Stomach (tissue), 4 donors: ENCODE measurements at regions not wholly inside any gene's neighbourhood (a gene's known extent, or its start where the extent isn't known, plus 50 kb on each side); places are given as distances from the start of the nearest gene placed in this dataset.

ENCODE experiments used
- EP300 ChIP-seq: sonication (generic); formaldehyde crosslinking; IDR thresholded peaks from one replicate; pipeline ENCODE4 v1.6.1; 2017; ENCODE audit warnings: antibody characterized with exemption
- POLR2A ChIP-seq, 4 donors: fragments of 450-650 bp; IDR thresholded peaks; one replicate each; pipeline ENCODE4 v1.6.1; 2016; ENCODE audit warnings: antibody characterized with exemption in 4 of 4, control low read depth in 2 of 4, mild to moderate bottlenecking in 1 of 4, moderate library complexity in 1 of 4
- POLR2AphosphoS5 ChIP-seq, 3 donors: sonication (generic); formaldehyde crosslinking; IDR thresholded peaks; one replicate each; pipeline ENCODE4 v1.6.1; 2016; ENCODE audit warnings: antibody characterized with exemption in 3 of 3
- TF ChIP-seq, protein P1 (sequence below), 7 experiments: fragments of 450-650 bp in 4 of 7; fragments of 200-600 bp in 3 of 7; sonication (generic) in 3 of 7; IDR thresholded peaks; one replicate each; pipeline ENCODE4 v1.5.1; 2016 to 2019; ENCODE audit warnings: antibody characterized with exemption in 7 of 7, control low read depth in 2 of 7, mild to moderate bottlenecking in 1 of 7

GRCh38 chr6:141259807-141260206 is 872.9 kb upstream of the GJE1 start:
- TF ChIP-seq, protein P1, sequence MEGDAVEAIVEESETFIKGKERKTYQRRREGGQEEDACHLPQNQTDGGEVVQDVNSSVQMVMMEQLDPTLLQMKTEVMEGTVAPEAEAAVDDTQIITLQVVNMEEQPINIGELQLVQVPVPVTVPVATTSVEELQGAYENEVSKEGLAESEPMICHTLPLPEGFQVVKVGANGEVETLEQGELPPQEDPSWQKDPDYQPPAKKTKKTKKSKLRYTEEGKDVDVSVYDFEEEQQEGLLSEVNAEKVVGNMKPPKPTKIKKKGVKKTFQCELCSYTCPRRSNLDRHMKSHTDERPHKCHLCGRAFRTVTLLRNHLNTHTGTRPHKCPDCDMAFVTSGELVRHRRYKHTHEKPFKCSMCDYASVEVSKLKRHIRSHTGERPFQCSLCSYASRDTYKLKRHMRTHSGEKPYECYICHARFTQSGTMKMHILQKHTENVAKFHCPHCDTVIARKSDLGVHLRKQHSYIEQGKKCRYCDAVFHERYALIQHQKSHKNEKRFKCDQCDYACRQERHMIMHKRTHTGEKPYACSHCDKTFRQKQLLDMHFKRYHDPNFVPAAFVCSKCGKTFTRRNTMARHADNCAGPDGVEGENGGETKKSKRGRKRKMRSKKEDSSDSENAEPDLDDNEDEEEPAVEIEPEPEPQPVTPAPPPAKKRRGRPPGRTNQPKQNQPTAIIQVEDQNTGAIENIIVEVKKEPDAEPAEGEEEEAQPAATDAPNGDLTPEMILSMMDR (IDR thresholded peaks at IDR 0.05): no peak
- no peak for TF ChIP-seq POLR2A (IDR thresholded peaks at IDR 0.05)
- TF ChIP-seq POLR2AphosphoS5 (IDR thresholded peaks at IDR 0.05): no peak
- no peak for TF ChIP-seq EP300
